NCI-H1092 (cell line): ENCODE measurements at regions not wholly inside any gene's neighbourhood (a gene's known extent, or its start where the extent isn't known, plus 50 kb on each side); places are given as distances from the start of the nearest gene placed in this dataset.

Experiments
- DNase-seq: peaks from one replicate; lab custom pipeline; 2025; lab: John Stamatoyannopoulos, UW

- no peak for DNase-seq
Measured at GRCh38 chr1:229183588-229183987, 87.3 kb upstream of the RAB4A start.

DNA sequence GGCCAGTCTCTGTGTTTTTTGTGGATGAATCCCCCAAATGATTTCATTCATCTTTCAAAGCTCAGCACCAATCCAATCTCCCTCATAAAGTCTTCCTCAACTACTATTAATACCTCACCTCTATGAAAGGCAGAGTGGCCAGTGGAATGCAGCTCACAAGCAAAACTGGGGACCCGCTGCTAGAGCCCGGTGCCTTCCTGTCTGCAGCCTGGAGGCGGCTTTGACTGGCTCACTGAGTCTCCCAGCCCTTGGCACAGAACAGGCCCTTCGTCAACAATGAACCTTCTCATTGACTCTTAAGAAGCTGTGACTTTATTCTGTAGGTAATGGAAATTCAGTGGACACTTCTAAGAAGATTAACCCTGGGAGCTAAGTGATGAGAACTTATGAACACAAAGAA lies 86.8 kb upstream of the RAB4A start:
- DNase-seq, result no peak

DNA sequence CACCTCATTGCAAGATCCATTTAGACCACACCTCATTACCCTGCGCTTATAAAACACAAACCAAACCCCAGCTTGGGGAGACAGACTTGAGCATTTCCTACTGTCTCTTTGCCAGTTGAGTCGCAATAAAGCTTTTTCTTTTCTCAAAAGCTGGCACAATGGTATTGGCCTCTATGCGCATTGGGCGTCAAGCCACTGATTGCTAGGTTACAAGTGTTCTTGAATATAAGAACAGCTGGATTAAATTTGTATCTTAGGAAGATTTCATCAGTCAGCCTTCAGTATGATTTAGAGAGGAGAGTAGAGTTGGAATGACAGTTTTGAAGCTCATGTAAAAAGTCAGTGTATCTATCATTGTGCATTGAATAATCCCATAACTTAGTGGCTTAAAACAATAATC lies 84.9 kb upstream of the RAB4A start:
- no peak for DNase-seq

- DNase-seq, result no peak
Measured at GRCh38 chr1:229186373-229187056, 84.4 kb upstream of the RAB4A start.

- DNase-seq, result no peak
Measured at GRCh38 chr1:229190057-229190575, 80.8 kb upstream of the RAB4A start.

DNA sequence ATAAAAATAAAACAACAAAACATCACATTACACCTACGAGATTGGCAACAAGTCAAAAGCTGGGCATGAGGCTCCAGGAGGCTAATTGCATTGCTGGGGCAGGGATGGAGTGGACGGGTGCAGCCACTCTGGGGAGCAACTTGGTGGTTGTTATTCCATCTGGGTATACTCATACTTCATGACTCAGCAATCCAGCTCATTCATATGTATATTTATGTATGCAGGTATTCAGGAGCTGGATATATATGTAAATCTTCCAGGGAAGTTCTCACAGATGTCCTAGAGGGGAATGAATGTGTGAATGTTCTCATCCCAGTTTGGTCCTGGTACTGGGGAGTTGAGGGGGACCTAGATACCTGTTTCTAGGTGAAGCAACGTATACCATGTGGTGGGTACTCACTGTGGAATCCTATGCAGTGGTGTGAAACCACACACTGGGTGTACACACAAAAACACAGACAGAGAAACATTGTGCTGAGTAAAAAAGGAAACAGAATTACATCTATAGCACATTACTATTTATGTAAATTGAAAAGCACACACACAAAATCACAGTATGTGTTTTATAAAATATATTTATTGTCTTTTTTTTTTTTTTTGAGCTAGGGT lies 79.7 kb upstream of the RAB4A start:
- DNase-seq, result no peak

DNA sequence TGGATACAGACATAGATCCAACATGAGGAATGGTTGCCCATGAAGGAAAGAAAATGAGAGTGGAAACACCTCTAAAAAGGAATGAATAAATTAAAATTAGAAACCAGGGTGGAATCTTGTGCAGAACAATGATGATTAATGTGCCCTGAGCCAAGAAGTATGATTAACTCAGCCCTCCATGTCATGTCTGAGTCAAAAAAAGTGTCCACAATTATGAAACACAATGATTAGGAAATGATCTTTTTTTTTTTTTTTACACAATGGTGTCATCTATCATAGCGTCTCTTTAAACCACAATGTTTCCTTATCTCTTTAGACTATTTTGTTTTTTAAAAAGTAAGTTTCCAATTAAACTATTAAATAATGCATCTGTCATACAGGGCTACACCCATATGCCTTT lies 78.9 kb upstream of the RAB4A start:
- no peak for DNase-seq

- DNase-seq, result no peak
Measured at GRCh38 chr1:229192853-229193252, 78.1 kb upstream of the RAB4A start.

DNA sequence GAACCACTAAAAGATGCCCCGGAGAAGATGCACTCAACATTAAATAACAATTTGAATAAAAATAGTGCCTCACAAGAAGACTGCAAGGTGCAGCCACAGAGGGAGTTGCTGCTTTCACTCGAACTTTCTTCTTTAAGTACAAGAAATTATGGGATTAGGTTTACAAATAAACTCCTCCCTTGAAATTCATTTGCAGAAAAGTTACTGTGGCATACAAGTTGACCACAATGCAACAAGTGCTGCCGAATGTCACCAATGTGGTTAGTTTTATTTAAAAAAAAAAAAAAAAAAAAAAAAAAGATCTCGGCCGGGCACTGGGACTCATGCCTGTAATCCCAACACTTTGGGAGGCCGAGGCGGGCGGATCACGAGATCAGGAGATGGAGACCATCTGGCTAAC lies 76.8 kb upstream of the RAB4A start:
- no peak for DNase-seq

GRCh38 chr1:229195246-229195645 lies 75.7 kb upstream of the RAB4A start:
- no peak for DNase-seq

DNA sequence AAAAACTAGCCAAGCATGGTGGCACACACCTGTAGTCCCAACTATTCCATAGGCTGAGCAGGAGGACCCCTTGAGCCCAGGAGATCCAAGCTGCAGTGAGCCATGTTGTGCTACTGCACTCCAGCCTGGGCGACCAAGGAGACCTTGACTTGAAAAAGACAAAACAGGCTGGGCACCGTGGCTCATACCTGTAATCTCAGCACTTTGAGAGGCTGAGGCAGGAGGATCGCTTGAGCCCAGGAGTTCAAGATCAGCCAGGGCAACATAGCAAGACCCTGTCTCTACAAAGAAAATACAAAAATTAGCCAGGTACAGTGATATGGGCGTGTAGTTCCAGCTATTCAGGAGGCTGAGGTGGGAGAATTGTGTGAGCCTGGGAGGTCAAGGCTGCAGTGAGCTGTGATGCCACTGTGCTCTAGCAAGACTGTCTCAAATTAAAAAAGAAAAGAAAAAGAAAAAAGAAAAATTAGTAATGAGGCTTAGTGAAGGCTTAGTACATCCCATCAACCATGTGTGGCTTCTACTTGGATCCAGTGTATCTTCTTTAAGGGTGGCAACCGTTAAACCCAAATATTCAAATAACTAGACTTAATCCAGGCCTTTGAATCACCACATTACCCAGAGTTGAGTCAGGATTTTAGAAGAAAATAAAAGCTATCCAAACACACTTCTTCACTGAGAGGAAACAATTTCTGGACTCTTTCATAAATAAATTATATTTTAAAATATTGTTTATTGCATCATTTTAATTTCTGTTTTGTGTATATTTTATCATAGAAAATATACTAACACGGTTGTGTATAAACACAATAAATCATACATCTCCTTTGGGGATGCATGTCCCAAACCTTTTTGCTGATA lies 74.3 kb upstream of the RAB4A start:
- DNase-seq, result no peak

DNA sequence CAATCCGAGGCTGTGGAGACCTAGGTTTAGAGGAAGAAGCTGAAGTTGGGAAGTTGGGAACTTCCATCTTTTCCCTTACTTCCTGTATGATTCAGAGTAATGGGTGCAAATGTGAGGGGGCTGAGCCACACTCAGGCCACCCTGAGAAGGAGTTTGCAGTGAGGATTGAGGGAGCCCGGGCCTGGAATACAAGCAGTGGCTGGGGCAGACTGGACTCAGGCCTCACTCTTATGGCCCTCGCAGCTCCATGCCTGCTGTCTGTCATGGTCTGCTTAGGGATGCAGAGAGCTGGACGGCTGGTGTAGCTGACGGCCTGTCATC lies 73.7 kb upstream of the RAB4A start:
- DNase-seq, result no peak

DNA sequence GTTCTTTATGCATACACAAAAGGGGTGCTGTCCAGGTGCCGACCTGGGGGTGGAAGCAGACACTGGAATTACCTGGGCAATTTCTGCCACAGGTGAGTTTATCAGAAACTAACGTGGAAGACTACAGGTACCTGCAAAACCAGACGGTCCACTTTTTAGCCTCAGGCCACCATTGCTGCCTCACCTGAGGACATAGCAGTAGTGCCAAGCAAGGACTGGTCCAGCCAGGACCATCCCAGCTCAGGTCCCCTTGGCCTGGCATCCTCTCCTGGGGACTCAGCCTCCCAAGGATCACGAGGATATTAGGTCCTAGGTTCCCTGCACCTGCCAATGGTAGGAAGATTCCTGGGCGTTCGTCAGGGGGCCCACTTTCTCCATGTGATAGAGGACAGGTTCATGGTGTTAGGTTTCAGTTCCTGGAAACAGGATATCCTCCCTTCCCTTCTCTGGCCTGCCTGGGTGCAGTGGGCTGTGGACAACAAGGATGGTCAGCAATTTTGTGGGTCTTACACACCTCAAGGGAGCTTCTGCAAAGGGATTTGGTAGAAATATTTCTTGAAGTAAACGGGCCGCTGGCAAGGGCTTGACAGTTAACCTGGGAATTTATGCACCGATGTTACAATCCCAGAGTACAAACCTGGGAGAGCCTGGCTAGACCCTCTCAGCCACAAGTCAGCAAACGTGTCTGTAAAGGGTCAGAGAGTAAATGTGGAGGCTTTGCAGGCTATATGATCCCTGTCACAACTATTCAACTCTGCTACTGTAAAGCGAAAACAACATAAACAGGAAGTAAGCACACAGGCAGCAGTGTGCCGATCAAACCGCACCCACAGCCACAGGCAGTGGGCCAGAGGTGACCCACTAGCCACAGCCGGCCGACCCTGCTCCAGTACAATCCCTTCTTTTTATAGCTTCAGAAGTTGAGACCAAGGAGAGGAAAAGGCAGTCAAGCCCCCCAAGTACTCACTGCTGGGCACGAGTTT lies 71.4 kb upstream of the RAB4A start:
- no peak for DNase-seq

DNA sequence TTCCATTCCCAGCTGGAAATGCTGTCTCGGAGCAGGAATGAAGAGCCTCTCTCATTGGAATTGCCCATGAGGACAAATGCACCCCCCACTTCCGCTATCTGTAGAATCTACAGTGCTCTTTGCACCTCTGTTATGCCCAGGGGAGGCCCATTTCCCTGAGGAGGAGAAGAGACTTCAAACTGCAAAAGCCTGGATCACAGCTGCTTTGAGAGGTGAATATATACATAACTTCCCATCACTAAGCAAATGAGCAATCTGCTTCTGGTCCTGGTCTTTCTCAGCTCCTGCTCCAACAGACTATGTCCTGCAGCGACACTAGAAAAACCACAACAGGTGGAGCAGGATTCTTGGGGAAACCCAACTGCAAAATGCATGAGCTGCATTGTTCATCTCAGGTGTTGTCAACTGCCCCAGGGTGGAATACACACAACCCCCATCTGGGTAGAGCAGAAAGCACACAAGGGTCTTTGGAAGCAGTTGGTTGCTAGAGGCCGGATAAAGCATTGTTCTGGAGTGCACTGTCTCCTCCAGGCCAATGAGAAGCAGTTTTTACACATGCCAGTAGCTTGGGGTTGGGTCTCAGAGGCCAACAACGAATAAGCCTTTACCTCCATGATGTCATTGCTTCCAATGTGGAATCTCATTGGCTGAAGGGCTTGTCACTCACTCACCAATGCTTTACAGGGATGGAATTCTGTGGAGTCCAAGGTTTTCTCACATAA lies 67.7 kb upstream of the RAB4A start:
- DNase-seq, result no peak

GRCh38 chr1:229203991-229204632 lies 66.8 kb upstream of the RAB4A start:
- DNase-seq, result no peak

DNA sequence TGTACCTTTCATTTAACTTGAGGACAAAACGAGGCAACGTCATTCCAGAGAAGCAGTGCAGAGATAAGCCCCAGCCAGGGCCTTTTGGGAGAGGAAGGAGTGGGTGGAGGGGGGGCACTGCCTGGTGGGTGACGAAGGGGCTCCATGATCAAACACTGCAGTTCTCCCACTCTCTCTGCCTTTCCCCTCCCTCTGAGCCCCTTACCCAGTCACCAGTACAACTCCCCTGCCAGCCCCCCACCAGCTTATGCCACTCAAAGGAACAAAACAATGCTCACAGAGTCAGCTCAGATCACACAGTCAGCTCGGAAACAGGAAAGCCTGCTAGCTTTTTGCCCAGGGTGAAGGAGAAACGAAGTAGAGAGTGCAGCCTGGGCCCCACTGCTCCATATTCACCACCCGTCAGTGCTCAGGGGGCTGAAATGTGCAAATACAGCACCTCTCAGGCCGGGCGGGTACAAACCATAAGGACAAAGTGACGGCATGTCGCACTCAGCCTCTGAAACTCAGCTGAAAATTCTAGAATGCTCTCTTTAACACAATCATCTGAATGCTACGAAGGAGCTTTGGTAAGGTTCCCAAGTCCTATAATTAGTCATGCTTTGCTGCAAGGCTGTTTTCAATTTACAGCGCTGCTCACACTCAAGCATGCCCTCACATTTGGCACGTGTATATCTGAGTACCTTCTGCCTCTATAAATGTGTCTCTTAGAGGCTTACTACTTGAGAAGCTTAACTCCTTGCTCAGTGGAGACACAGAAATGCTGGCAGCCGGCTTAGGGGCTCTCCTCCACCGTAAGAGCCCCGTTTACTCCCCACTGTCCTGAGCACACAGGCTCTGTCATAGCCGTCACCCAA lies 65.8 kb upstream of the RAB4A start:
- no peak for DNase-seq

DNA sequence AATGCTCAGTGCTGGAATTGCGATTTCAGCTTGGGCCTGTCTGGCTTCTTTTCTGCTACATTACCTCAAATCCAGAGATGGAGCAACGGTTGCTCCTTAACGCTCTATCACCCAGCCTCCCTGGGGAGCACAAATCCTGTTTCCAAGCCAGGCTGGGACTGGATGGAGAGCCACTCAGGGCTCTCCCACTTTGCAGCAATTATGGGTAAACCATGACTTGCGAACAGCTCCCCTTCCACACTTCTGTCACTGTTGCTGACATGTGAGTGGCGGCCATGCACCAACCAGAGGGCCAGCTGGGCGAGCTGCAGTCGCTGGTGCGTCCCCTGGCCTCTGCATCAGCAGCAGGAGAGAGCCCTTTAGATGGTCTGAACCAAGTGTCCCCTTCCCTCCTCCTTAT lies 65.1 kb upstream of the RAB4A start:
- no peak for DNase-seq

DNA sequence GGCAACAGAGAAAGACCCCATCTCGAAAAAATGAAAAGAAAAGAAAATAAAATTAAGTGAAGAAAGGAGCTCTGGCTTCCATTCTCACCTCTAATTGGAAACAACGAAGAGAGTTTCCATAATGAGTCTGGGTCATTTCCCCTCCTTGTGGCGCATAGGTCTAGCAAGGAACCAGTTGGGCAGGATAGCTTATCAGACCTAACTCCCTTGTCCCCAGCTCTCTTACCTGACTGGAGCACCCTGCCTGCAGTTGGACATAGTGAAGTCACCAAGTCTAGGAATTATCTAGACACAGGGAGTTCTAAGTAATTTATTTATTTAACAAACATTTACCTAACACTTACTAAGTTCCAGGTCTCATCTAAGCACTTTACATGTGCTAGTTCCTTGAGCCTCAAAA lies 63.0 kb upstream of the RAB4A start:
- no peak for DNase-seq

- DNase-seq, result no peak
Measured at GRCh38 chr1:229208481-229208880, 62.4 kb upstream of the RAB4A start.

DNA sequence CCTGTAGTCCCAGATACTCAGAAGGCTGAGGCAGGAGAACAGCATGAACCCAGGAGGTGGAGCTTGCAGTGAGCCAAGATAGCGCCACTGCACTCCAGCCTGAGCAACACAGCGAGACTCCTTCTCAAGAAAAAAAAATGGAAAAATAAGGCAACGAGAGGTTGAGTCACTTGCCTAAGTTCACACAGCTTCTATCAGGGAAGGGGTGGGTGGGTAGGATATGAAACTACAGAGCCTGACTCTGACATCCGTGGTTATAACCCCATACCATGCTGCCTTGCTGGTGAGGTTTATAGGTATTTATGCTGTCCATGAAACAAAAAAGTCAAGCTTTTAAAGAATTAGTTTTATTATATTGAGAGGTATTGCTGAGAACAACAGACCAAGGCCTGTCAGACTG lies 61.5 kb upstream of the RAB4A start:
- no peak for DNase-seq
